Caco-2 (cell line): ENCODE measurements at regions not wholly inside any gene's neighbourhood (a gene's known extent, or its start where the extent isn't known, plus 50 kb on each side); places are given as distances from the start of the nearest gene placed in this dataset.

ENCODE experiments used
- BruUV-seq: library from RNA; stranded (reverse); fragments of 400-500 nt; replicated peaks from 2 replicates; lab custom pipeline; 2021; lab: Mats Ljungman, UMichigan
- CTCF ChIA-PET: fragments of 300-600 bp; sonication (Branson Sonifier 250); formaldehyde crosslinking; loops from one replicate; lab custom pipeline; 2022; ENCODE audit warnings: antibody characterized with exemption; lab: Charles Lee
- POLR2A ChIA-PET: fragments of 300-600 bp; sonication (Branson Sonifier 250); formaldehyde crosslinking; loops from one replicate; lab custom pipeline; 2022; ENCODE audit warnings: antibody characterized with exemption; lab: Charles Lee
- DNase-seq, 2 experiments: peaks; one replicate each; pipeline versions ENCODE4 v3.0.0 to v3.0.0-alpha.2; 2020 to 2022
- H3K27me3 ChIP-seq: replicated peaks from 2 replicates; pipeline ENCODE4 v1.6.0; 2011; ENCODE audit warnings: low read length; ENCODE audit not compliant: control insufficient read depth, insufficient read depth
- H3K36me3 ChIP-seq: 2 replicates; pipeline ENCODE4 v1.5.1; 2011; ENCODE audit warnings: low read length; ENCODE audit not compliant: control insufficient read depth, insufficient read depth
- H3K4me1 ChIP-seq: fragments of 250-450 bp; sonication (Bioruptor Pico); 2 replicates; pipeline ENCODE4 v1.5.1; 2020; ENCODE audit warnings: mild to moderate bottlenecking
- H3K4me3 ChIP-seq: 2 replicates; pipeline ENCODE4 v1.5.1; 2011; ENCODE audit warnings: low read depth, mild to moderate bottlenecking, control low read depth, low read length
- H3K9me3 ChIP-seq: fragments of 250-450 bp; sonication (Bioruptor Pico); 2 replicates; pipeline ENCODE4 v1.5.1; 2020; ENCODE audit warnings: mild to moderate bottlenecking, moderate library complexity
- H3K27ac Mint-ChIP-seq: one replicate; pipeline ENCODE4 v1.8.0; 2022; ENCODE audit warnings: mixed read lengths; ENCODE audit not compliant: unreplicated experiment
- H3K27me3 Mint-ChIP-seq: one replicate; pipeline ENCODE4 v1.8.0; 2022; ENCODE audit warnings: mixed read lengths; ENCODE audit not compliant: insufficient read depth, unreplicated experiment
- H3K36me3 Mint-ChIP-seq: one replicate; pipeline ENCODE4 v1.8.0; 2022; ENCODE audit warnings: mild to moderate bottlenecking, mixed read lengths; ENCODE audit not compliant: insufficient read depth, unreplicated experiment
- H3K4me1 Mint-ChIP-seq: one replicate; pipeline ENCODE4 v1.8.0; 2022; ENCODE audit warnings: low read depth, mixed read lengths; ENCODE audit not compliant: unreplicated experiment
- H3K4me3 Mint-ChIP-seq: one replicate; pipeline ENCODE4 v1.8.0; 2022; ENCODE audit warnings: mild to moderate bottlenecking, moderate library complexity, mixed read lengths; ENCODE audit not compliant: unreplicated experiment
- H3K9me3 Mint-ChIP-seq: one replicate; pipeline ENCODE4 v1.8.0; 2022; ENCODE audit warnings: mixed read lengths; ENCODE audit not compliant: unreplicated experiment
- intact Hi-C: fragments of 100-400 bp; cut with micrococcal nuclease; formaldehyde crosslinking; loops from one replicate; pipeline ENCODE4 v1.10.0; 2022; ENCODE audit not compliant: unreplicated experiment
- TF ChIP-seq, protein P1 (sequence below), 2 experiments: fragments of 200-600 bp in 1 of 2; IDR thresholded peaks; 1 replicate in 1 of 2; 2 replicates in 1 of 2; pipeline versions ENCODE4 v1.5.1 to v1.8.0; 2011 to 2022; ENCODE audit warnings: antibody characterized with exemption in 1 of 2, control low read depth in 1 of 2, inconsistent platforms in 1 of 2, low read depth in 1 of 2, low read length in 1 of 2, mild to moderate bottlenecking in 1 of 2, moderate library complexity in 1 of 2; ENCODE audit not compliant: insufficient read depth in 1 of 2, severe bottlenecking in 1 of 2, unreplicated experiment in 1 of 2

DNA sequence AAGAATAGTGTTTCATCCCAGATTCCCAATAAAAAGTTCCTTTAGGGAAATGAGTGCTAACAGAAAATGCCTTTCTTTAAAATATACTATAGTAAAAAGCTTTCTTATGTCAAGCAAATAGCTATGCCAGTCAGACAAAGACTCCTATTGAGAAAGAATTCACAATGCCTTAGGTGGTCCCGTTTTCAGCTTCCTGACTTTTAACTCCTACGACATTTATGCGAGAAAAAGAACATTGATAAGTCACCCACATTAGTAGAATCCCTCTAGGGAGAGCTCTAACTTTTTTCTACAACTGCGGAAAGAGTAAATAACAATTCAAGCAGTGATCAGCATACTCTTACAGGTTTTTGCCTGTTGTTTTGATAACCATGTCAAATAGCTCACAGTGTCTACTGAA, 750.8 kb upstream of the ACVR2A start:
- no peaks in the 10 kb centered on the region for H3K27me3 Mint-ChIP-seq
- CTCF ChIA-PET = interaction anchor here (0.7 kb wide), 1 partner anchor 11 kb away, joined by 4 read pairs; no protein-coding TSS in a partner anchor
- no TSS peak for BruUV-seq

DNA sequence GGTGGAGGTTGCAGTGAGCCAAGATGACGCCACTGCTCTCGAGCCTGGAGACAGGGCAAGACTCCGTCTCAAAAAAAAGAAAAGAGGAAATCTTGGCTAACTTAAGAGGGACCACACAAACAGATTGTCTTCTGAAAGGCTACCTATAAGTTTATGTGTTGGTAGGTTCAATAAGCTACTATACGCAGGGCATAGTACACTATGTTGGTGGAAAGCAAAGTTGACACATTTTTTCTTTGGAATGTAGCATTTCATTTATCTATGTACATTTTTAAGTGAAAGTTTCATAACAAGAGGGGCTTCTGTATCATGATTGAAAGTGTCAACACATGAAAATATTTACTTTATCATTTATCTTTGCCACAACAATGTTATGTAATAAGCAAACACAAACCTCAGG, 752.6 kb upstream of the ACVR2A start:
- BruUV-seq = no TSS peak
- no peaks in the 10 kb centered on the region for H3K9me3 ChIP-seq
- CTCF ChIA-PET = no interaction called here
- POLR2A ChIA-PET = no interaction called here
- H3K4me3 Mint-ChIP-seq = no peak overlapping the region
- no peaks in the 10 kb centered on the region for H3K27me3 ChIP-seq
- H3K27ac Mint-ChIP-seq = no peak overlapping the region
- H3K36me3 ChIP-seq = no peaks in the 10 kb centered on the region
- TF ChIP-seq, protein P1, sequence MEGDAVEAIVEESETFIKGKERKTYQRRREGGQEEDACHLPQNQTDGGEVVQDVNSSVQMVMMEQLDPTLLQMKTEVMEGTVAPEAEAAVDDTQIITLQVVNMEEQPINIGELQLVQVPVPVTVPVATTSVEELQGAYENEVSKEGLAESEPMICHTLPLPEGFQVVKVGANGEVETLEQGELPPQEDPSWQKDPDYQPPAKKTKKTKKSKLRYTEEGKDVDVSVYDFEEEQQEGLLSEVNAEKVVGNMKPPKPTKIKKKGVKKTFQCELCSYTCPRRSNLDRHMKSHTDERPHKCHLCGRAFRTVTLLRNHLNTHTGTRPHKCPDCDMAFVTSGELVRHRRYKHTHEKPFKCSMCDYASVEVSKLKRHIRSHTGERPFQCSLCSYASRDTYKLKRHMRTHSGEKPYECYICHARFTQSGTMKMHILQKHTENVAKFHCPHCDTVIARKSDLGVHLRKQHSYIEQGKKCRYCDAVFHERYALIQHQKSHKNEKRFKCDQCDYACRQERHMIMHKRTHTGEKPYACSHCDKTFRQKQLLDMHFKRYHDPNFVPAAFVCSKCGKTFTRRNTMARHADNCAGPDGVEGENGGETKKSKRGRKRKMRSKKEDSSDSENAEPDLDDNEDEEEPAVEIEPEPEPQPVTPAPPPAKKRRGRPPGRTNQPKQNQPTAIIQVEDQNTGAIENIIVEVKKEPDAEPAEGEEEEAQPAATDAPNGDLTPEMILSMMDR (IDR thresholded peaks at IDR 0.05; ENCODE audit: insufficient read depth in 1 of 2, low read depth in 1 of 2, low read length in 1 of 2, severe bottlenecking in 1 of 2, unreplicated experiment in 1 of 2) = no peak
- no peaks in the 10 kb centered on the region for H3K9me3 Mint-ChIP-seq
- H3K36me3 Mint-ChIP-seq = no peaks in the 10 kb centered on the region
- intact Hi-C loops = no loop called here
- H3K27me3 Mint-ChIP-seq = no peaks in the 10 kb centered on the region
- no peaks in the 10 kb centered on the region; the same call in 1 of the 2 replicates for H3K4me1 ChIP-seq
- no peak for DNase-seq
- no peaks in the 10 kb centered on the region for H3K4me1 Mint-ChIP-seq
- H3K4me3 ChIP-seq = no peak overlapping the region

More for the DNA sequence above, 750.8 kb upstream of the ACVR2A start:
- POLR2A ChIA-PET = no interaction called here
- H3K36me3 Mint-ChIP-seq = no peaks in the 10 kb centered on the region
- TF ChIP-seq, protein P1 (IDR thresholded peaks at IDR 0.05; ENCODE audit: insufficient read depth in 1 of 2, low read depth in 1 of 2, low read length in 1 of 2, severe bottlenecking in 1 of 2, unreplicated experiment in 1 of 2) = no peak
- intact Hi-C loops = no loop called here
- H3K27ac Mint-ChIP-seq = no peak overlapping the region
- no peak overlapping the region for H3K4me3 Mint-ChIP-seq
- Histone ChIP-seq H3K4me1 (no peaks in the 10 kb centered on the region; the same call in 1 of the 2 replicates), H3K27me3 (no peaks in the 10 kb centered on the region), H3K4me3 (no peak overlapping the region), H3K9me3 (no peaks in the 10 kb centered on the region), H3K36me3 (no peaks in the 10 kb centered on the region)
- no peaks in the 10 kb centered on the region for H3K4me1 Mint-ChIP-seq
- DNase-seq = no peak
- peaks cover 9% of the 10 kb centered on the region for H3K9me3 Mint-ChIP-seq

DNA sequence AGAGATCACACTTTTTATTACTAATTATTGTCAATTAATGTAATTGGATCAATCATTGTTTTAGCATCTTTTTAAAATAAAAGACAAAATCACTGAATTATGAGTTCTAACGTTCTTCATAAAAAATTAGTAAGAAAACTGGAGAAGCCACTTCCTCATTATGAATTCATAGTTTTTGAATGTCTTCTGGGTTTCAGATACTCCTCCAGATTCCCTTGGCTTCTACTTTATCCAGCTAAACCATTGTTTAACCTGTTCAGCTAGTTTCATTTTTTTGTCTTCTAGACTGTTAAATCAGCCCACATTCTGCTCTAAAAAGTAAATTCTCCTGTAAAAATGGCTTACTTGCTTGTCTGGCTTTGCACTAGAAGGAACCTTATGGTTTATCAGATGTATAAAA, 753.4 kb upstream of the ACVR2A start:
- no peaks in the 10 kb centered on the region for H3K27me3 ChIP-seq
- CTCF ChIA-PET = no interaction called here
- H3K36me3 ChIP-seq = no peaks in the 10 kb centered on the region
- no peaks in the 10 kb centered on the region; the same call in 1 of the 2 replicates for H3K4me1 ChIP-seq
- DNase-seq = no peak
- no peaks in the 10 kb centered on the region for H3K27me3 Mint-ChIP-seq
- TF ChIP-seq, protein P1 (IDR thresholded peaks at IDR 0.05; ENCODE audit: insufficient read depth in 1 of 2, low read depth in 1 of 2, low read length in 1 of 2, severe bottlenecking in 1 of 2, unreplicated experiment in 1 of 2) = no peak
- POLR2A ChIA-PET = no interaction called here
- H3K4me3 ChIP-seq = no peak overlapping the region
- no peak overlapping the region for H3K4me3 Mint-ChIP-seq
- no peak overlapping the region for H3K27ac Mint-ChIP-seq
- intact Hi-C loops = no loop called here
- no peaks in the 10 kb centered on the region for H3K9me3 ChIP-seq
- BruUV-seq = no TSS peak
- H3K4me1 Mint-ChIP-seq = peaks cover 6% of the 10 kb centered on the region
- H3K9me3 Mint-ChIP-seq = no peaks in the 10 kb centered on the region
- no peaks in the 10 kb centered on the region for H3K36me3 Mint-ChIP-seq
